ENCODE measurements at regions not wholly inside any gene's neighbourhood (a gene's known extent, or its start where the extent isn't known, plus 50 kb on each side); places are given as distances from the start of the nearest gene placed in this dataset.

DNA sequence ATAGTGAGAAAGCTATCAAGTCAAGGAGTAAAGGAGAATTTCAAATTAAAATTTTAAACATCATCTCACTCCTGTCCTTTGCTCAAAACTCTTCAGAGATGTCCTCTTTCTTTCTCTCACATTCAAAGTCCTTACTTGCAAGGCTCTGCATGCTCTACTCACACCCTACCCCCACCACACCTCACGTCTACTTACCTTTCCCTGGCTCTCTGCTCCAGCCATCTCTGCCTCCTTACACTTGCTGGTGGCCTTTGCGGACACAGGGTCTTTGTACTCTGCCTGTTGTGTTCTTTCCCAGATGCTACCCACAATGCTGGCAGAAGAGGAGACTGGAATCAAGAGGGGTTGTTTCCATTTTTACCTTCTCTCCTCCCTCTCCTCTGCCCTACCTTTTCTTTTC, 405.2 kb downstream of the INSC start:
- intact Hi-C loops (cut with DNase I): no loop called here
- no peak for DNase-seq

DNA sequence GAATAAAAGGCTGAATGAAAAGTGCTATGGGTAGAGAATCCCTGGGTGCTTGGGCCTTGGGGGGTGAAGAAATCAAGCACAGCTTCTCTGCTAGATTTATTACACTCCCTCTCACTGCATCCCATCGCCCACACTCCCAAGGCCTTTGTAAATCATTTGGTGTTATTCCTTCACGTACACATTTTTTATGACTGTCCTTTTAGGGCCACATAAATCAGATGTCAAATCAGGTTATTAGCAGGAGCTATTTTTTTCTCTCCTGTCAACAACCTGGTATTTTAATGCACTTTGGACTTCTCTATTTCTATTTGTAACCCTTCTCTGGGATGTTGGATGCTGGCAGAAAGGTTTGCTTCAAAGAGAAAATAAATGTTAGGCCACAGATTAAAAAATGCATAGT, 408.8 kb downstream of the INSC start:
- DNase-seq: no peak
- intact Hi-C loops (cut with DNase I): no loop called here

DNA sequence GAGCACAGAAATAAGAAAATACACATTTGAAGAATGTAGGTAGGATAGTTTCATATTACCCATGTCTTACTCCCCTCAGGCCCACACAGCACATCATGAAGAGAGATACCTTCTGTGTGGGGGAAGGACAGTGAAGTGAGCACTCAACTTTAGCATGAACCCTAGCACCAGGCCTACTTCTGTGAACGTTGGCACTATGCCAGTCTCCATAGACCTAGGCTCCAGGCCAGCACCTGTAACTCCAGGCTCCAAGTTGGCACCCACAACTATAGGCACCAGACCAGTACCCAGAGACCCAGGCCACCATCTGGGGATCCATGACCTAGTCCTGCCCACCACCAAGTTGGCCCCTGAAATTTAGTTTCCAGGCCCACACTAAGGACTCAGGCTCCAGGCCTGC, 410.9 kb downstream of the INSC start:
- intact Hi-C loops (cut with DNase I): no loop called here
- no peak for DNase-seq

DNA sequence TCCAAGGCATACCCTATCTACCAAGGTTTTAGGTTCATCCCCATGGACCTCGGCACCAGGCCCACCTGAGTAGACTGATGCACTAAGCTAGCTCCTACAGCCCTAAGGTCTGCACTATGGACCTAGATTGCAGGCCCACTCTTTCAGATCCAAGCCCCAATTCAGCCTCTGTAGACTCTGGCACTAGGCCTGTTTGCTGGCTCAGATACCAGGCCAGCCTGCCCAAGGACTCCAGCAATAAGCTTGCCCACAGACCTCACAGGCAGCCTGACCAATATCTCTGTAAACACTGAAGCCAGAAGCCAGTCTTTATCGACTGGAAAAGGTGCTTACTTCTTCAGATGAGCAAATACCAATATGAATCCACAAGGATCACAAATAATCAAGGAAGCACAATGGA, 411.3 kb downstream of the INSC start:
- intact Hi-C loops (cut with DNase I): no loop called here
- DNase-seq: no peak

DNA sequence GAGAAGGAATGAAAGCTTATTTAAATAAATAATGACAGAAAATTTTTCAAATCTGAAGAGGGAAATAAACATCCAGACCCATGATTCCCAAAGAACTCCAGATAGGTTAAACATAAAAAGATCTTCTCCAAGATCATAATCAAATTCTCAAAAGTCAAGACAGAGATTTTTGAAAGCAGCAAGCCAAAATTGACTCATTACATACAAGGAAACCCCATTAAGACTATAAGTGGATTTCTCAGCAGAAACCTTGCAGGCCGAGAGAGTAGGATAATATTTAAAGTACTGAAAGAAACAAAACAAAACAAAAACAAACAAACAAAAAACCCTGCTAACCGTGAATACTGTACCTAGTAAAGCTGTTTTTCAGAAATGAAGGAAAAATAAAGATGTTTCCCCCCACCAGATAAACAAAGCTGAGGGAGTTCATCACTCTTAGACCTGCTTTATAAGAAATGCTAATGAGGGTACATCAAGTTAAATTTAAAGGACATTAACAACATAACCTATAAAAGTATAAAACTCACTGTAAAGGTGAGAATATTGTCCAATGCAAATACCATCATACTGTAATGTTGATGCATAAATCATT, 412.2 kb downstream of the INSC start:
- intact Hi-C loops (cut with DNase I): no loop called here
- no peak for DNase-seq

DNA sequence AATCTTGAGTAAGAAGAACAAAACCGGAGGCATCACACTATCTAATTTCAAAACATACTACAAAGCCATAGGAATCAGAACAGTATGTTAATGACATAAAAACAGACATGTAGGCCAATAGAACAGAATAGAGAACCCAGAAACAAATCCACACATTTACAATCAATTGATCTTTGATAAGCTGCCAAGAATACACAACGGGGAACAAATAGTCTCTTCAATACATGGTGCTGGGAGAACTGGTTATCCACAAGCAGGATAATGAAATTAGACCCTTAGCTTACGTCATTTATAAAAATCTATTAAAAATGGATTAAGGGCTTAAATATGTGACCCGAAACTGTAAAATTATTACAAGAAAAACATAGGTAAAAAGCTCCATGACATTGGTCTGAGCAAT, 417.7 kb downstream of the INSC start:
- DNase-seq: no peak
- intact Hi-C loops (cut with DNase I): no loop called here

DNA sequence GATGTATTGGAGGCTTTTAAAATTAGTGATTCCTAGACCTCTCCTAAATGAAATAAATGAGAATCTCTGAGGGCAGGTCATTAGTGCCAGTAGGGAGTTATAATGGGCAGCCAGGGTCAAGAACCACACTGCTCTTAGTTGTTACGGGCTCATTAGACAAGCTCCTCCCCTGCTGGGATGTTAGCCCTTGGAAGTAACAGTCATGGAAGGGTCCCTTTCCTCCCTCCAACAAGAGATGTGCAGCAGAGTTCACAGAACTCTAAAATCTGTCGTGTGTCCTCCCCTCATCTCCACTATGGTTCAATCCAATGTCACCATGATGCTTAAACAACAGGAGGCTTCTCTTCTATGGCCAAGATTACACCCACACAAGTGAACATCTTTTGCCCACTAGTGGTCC, 419.5 kb downstream of the INSC start:
- intact Hi-C loops (cut with DNase I): no loop called here
- no peak for DNase-seq

DNA sequence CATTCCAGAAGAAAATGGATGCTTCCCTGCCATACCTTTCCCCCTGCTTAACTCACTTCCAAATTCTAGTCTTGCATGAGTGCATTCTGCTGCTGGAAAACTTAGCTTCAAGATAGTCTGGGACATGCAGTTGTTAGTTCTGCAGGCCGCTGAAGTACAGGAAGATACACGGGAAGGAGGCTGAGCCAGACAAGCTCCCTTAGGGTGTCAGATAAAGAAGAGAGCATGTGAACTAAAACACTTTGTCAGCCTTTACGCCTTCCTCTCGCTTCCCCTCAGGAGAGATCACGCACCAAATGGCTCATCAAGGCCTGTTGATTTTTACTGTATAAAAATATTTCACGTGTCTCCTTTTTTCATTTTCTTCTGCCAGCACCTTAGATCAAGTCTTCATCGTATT, 420.7 kb downstream of the INSC start:
- DNase-seq: no peak
- intact Hi-C loops (cut with DNase I): no loop called here

DNA sequence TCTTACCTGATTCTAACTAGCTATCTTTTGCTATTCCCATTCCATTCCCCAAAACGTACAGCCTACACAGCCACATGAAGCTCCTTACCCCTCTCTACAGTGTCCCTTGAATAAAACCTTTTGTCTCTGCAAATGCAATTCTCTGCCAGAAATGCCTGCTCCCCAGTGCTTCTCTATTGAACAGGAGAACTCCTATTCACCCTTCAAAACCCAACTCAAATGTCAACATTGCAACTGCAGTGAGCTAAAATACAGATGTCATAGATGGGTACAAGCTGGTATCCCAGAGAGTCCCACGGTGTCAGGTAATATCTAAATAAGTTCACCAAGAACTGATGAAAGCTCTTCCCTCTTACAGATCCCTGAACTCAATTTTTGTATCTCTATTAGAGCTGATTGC, 421.7 kb downstream of the INSC start:
- DNase-seq: no peak
- intact Hi-C loops (cut with DNase I): no loop called here

DNA sequence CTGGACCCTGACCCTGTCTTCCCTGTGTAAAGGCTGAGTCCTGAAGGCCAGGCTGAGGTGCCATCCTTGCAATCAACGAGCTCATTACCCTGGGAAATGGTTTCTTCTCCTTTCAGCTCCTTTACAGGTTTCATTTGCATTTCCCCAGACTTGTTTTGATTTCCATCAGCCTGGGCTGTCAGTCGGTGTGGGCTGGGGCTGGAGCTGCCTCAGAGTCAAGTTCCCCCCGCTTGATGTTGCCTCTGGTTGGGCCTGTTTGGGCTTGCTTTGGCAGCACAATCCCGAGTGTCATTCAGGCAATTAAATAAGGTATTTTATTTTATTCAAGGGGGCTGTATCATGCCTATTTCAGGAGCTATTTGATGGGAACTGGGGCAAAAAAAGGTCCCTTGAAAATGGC, 424.9 kb downstream of the INSC start:
- intact Hi-C loops (cut with DNase I): no loop called here
- no peak for DNase-seq

DNA sequence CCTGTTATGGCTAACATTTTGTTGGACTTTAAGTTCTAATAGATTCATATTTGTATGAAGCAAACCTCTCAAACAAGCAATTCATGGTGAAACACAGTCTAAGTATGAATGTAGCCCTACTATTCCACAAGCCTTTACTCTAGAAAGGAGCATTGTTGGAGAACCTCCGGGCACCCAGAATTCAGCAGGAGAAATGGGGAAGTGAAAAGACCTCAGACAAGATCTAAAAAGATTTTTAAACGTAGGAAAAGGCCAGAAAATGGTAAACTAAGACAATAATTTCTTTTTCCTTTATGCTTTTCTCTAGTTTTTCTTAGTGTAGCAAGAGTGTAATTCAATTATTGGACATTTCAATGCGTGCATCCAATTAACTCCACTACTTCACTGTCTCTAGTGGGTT, 426.4 kb downstream of the INSC start:
- no peak for DNase-seq
- intact Hi-C loops (cut with DNase I): no loop called here

DNA sequence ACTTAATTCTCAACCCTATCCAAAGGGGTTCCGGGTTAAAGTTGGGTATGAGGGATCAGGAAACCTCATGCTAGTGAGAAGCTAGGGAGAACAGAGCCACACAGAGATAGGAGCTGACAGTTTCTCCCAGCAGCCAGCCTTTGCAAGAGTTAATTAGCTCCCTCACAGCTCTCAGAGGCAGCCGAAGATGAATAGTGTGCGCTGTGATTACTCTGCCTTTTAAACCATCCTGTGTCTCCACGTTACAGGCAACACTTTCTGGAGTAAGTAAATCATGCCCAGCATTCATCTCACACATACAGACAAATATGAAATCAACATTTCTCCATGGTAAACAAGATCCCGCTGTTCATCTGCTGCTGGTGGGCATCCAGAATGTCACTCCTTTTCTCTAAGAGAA, 429.6 kb downstream of the INSC start:
- intact Hi-C loops (cut with DNase I): no loop called here
- DNase-seq: no peak

DNA sequence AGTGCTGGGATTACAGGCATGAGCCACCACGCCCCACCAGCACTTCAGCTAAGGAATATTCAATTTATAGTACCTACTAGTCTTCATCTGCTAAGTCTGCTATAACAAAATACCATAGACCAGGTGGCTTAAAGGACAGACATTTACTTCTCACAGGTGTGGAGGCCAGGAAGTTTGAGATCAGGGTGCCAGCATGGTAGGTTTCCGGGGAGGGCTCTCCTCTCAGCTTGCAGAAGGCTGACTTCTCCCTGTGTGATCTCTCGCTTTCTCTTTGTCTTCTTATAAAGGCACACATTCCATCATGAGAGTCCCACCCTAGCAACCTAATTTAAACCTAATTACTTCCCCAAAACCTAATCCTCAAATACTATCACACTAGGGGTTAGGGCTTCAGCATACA, 433.0 kb downstream of the INSC start:
- intact Hi-C loops (cut with DNase I): no loop called here

DNA sequence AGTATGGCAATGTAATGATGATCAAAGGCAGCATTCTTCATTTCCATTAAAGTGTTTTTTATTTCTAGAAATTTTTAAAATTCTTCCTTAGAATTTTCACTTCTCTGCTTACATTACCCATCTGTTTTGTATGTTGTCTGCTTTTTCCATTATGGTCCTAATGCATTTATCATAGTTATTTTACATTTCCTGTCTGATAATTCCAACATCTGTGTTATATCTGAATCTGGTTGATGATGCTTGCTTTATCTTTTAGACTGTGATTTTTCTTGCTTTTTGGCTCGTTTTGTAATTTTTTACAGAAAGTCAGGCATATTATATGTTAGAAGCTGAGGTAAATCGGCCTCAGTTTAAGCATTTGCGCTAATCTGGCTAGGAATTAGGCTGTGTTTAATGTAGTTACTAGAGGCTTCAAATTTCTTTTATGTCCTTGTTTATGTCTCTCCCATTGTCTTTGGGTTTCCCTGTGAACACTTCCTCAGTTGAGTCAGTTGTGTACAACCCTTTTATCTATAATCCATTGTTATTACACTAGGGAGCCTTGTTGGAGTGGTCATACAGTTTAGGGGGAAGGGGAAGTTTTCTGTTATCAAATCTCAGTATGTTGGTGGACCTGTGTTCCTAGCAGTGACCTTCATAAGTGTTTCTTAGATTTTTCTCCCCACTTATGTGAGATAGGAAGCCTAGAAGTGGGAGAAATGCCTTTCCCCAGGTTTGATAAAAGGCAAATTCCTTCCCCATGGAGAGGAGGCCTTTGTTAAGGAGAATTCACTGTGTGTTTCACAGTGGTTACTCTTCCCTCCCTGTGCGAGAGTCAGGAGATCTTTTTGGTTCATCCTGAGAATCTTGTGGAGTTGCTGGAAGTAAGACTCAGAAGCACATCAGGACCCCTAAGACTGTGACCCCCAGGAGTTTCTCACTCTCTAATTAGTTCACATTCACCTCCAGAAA, 437.5 kb downstream of the INSC start:
- intact Hi-C loops (cut with DNase I): no loop called here
- DNase-seq: no peak

More for the DNA sequence above, 433.0 kb downstream of the INSC start:
- no peak for DNase-seq

DNA sequence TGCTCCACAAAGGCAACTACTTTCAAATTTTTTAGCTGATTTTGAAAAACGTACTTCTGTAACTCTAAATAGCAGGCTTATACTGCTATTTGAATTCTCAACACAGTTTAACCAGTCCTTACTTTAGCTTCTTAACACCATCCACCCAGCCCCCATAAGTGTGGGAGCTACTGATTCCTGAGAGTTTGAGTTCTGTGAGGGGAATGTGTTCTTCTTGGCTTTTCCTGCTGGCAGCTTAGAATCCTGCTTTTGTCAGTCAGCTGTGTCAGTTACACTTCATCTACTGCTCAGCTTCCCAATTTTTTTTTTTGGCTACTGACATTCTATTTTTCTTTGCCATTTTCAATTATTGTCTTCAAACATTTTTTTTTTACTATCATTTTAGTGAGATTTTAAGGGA, 440.4 kb downstream of the INSC start:
- intact Hi-C loops (cut with DNase I): no loop called here
- no peak for DNase-seq

DNA sequence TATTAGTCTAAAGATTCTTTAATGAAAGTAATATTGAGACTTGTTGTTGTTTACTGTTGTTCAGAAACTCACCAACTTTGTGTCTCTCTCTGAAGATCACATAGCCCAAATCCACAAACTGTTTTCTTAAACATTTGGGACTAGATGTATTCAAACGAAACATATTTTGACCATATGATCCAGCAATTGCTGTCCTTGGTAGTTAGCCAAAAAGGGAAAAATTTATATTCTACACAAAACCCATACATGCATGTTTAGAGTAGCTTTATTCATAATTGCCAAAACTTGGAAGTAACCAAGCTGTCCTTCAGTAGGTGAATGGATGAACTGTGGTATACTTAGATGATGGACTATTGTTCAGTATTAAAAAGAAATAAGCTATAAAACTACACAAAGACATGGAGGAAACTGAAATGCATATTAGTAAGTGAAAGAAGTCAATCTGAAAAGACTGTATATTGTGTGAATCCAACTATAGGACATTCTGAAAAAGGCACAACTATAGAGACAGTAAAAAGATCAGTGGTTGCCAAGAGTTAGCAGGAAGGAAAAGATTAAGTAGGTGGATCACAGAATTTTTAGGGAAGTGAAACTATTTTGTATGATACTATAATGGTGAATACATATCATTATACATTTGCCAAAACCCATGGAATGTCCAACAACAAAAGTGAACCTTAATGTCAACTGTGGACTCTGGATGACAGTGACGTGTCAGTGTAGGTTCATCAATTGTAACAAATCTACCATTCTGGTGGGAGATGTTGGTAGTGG, 442.9 kb downstream of the INSC start:
- intact Hi-C loops (cut with DNase I): no loop called here
- no peak for DNase-seq

DNA sequence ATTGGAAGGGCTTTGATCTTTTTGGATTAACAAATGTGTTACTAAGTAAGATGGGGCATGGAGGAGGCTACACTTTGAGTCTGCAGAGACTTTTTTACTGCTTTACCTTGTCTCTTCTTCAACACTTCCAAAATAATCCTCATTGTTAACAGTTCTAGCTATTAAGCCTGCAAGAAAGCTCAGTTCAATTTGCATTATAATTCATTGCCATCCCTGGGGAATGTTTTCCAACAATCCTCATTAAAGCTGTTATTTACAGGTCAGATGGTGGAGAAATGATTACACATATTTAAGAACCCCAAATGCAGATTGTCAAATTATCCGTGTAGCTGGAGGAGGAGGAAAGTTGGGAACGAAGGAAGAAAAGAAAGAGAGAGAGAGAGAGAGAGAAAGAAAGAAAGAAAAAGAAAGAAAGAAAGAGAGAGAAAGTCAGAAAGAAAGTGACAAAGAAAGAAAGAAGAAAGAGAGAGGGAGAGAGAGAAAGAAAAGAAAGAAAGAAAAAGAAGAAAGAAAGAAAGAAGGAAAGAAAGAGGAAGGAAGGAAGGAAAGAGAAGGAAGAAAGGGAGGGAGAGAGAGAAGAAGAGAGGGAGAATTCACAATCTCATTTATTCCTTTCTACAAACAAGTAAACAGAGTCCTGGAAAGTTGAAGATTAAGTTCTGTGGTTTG, 443.9 kb downstream of the INSC start:
- intact Hi-C loops (cut with DNase I): no loop called here
- no peak for DNase-seq

DNA sequence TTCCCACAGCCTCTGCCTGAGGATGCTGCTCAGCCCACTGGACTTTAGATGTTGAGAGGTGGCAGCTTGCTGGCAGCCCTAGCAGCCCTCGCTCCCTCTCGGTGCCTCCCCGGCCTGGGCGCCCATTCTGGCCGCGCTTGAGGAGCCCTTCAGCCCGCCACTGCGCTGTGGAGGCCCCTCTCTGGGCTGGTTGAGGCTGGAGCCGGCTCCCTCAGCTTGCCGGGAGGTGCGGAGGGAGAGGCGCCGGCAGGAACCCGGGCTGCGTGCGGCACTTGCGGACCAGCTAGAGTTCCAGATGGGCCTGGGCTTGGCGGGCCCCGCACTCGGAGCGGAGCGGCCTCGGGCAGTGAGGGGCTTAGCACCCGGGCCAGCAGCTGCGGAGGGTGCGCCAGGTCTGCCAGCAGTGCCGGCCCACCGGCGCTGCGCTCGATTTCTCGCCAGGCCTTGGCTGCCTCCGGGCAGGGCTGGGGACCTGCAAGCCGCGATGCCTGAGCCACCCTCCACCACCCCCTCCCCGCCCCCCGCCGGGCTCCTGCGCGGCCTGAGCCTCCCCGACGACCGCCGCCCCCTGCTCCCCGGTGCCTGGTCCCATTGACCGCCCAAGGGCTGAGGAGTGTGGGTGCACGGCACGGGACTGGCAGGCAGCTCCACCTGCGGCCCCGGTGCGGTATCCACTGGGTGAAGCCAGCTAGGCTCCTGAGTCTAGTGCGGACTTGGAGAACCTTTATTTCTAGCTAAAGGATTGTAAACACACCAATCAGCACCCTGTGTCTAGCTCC, 446.2 kb downstream of the INSC start:
- intact Hi-C loops (cut with DNase I): no loop called here
- no peak for DNase-seq

DNA sequence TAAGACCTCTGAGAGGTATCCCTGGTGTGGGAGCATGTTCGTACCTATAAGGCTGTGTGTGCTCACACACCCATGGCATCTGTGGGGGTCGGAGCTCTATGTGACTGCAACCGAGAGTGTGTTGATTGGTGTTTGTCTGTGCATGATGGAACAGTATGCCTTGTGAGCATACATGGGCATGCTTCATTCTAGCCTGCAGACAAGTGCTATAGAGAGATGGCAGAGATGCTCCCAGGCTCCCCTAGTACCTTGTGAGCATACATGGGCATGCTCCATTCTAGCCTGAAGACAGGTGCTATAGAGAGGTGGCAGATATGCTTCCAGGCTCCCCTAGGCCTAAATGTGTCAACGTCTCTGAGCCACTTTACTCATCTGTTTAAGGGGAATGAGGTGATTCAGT, 447.5 kb downstream of the INSC start:
- no peak for DNase-seq
- intact Hi-C loops (cut with DNase I): no loop called here

Data from head of caudate nucleus (tissue), 42 donors.